OCI-LY1 (cell line): ENCODE measurements at regions not wholly inside any gene's neighbourhood (a gene's known extent, or its start where the extent isn't known, plus 50 kb on each side); places are given as distances from the start of the nearest gene placed in this dataset.

Experiments
- EZH2 ChIP-seq: fragments of 200-600 bp; sonication (generic), shearing (Covaris generic); IDR thresholded peaks from 2 replicates; pipeline ENCODE4 v1.8.0; 2017; ENCODE audit warnings: borderline replicate concordance, mixed run types, mild to moderate bottlenecking, antibody characterized with exemption, low read length, moderate library complexity, mixed read lengths
- TF ChIP-seq, protein P1 (sequence below): fragments of 200-600 bp; sonication (generic), shearing (Covaris generic); IDR thresholded peaks from 2 replicates; pipeline ENCODE4 v1.5.1; 2017; ENCODE audit warnings: mild to moderate bottlenecking, antibody characterized with exemption, low read length, moderate library complexity, mixed read lengths

DNA sequence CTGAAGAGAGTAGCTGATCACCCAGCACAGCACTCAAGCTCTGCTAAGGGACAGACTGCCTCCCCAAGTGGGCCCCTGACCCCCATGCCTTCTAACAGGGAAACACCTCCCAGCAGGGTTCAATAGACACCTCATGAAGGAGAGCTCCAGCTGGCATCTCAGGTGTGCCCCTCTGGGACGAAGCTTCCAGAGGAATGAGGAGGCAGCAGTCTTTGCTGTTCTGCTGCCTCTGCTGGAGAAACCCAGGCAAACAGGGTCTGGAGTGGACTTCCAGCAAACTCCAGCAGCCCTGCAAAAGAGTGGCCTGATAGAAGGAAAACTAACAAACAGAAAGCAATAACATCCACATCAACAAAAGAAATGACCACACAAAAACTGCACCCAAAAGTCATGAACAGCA is 412.8 kb downstream of the PRDM5 start:
- TF ChIP-seq, protein P1, sequence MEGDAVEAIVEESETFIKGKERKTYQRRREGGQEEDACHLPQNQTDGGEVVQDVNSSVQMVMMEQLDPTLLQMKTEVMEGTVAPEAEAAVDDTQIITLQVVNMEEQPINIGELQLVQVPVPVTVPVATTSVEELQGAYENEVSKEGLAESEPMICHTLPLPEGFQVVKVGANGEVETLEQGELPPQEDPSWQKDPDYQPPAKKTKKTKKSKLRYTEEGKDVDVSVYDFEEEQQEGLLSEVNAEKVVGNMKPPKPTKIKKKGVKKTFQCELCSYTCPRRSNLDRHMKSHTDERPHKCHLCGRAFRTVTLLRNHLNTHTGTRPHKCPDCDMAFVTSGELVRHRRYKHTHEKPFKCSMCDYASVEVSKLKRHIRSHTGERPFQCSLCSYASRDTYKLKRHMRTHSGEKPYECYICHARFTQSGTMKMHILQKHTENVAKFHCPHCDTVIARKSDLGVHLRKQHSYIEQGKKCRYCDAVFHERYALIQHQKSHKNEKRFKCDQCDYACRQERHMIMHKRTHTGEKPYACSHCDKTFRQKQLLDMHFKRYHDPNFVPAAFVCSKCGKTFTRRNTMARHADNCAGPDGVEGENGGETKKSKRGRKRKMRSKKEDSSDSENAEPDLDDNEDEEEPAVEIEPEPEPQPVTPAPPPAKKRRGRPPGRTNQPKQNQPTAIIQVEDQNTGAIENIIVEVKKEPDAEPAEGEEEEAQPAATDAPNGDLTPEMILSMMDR: no peak
- TF ChIP-seq EZH2: no peak
